Psoas muscle (tissue), 7 donors: ENCODE measurements at regions not wholly inside any gene's neighbourhood (a gene's known extent, or its start where the extent isn't known, plus 50 kb on each side); places are given as distances from the start of the nearest gene placed in this dataset.

Experiments used
- ATAC-seq, 4 donors: fragments of 200-7000 bp; cut with Tn5 transposase; one replicate each; pipeline ENCODE4 v1.9.1; 2020; ENCODE audit warnings: moderate library complexity in 3 of 4, mild to moderate bottlenecking in 2 of 4
- DNase-seq, 2 donors: peaks; one replicate each; pipeline ENCODE4 v3.0.0-alpha.2; 2020
- H3K27ac ChIP-seq: fragments of 200-600 bp; one replicate; pipeline ENCODE4 v1.8.0; 2022
- H3K27me3 ChIP-seq, 3 donors: fragments of 200-600 bp in 1 of 3; one replicate each; pipeline versions ENCODE4 v1.6.1 to v1.8.0; 2013 to 2022; ENCODE audit warnings: low read length in 2 of 3, mild to moderate bottlenecking in 2 of 3, moderate library complexity in 1 of 3; ENCODE audit not compliant: insufficient read depth in 3 of 3
- H3K36me3 ChIP-seq, 2 donors: fragments of 200-600 bp in 1 of 2; one replicate each; pipeline versions ENCODE4 v1.6.1 to v1.8.0; 2013 to 2022; ENCODE audit warnings: low read depth in 1 of 2, mild to moderate bottlenecking in 1 of 2, moderate library complexity in 1 of 2; ENCODE audit not compliant: insufficient read depth in 1 of 2
- H3K4me1 ChIP-seq: fragments of 200-600 bp; one replicate; pipeline ENCODE4 v1.8.0; 2022
- H3K4me3 ChIP-seq: fragments of 200-600 bp; one replicate; pipeline ENCODE4 v1.8.0; 2022; ENCODE audit warnings: mild to moderate bottlenecking
- H3K9me3 ChIP-seq: fragments of 200-600 bp; one replicate; pipeline ENCODE4 v1.8.0; 2022
- WGBS, 3 donors: extraction: QIAGEN DNeasy Blood & Tissue Kit; methylation state at CpG; one replicate each; pipeline versions ENCODE4 v1.1.6 to v1.1.7; 2013; 5-methylcytosine and 5-hydroxymethylcytosine counted together
- intact Hi-C, 2 donors: fragments of 100-400 bp; cut with DNase I; formaldehyde crosslinking; loops; one replicate each; pipeline versions ENCODE4 v1.11.0 to v1.14.2; 2022
- TF ChIP-seq, protein P1 (sequence below): fragments of 200-600 bp; IDR thresholded peaks from one replicate; pipeline ENCODE4 v1.8.0; 2022; ENCODE audit warnings: antibody characterized with exemption
- donor health status: healthy with polysubstance abuse.
- donor health status: DM: no; HTN: no; CAD: no; lungs with moderate emphysema.
- donor health status: Bipolar disorder and iron deficiency.
- donor health status: healthy.
- donor health status: DM: yes; HTN: yes; CAD: no.
- donor health status: DM: no; HTN: no; CAD: no.
- donor health status: DM: yes; HTN: yes; CAD: no.

DNA sequence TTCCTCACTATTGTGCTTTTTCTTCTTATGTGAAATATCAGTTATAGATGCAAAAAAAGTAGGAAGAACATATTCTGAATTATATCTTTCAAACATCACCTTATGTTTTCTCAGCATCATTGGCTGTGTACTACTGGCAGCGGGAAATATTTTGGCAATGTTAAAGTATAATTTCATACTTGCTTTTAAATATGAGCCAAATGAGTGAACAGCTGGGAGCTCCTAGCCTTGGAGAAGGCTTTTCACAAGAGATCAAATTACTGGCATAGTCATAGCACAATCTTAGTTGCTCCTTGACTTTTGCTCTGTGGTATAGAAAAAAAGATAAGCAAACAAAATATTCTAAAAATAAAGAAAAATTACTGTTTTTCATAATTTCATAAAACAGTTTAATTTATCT is 1575.8 kb upstream of the PABPC4L start:
- ATAC-seq, result peak in 3 of 4 donors; percentile 32 to 47 (median 40)
- 22 to 26% (median 25%) methylated on average over 1 of the region's 1 CpG for WGBS, 3 donors

GRCh38 chr4:135775909-135776308 is 1574.3 kb upstream of the PABPC4L start:
- peaks cover 6% of the 10 kb centered on the region for H3K9me3 ChIP-seq
- H3K36me3 ChIP-seq, result no peaks in the 10 kb centered on the region
- H3K27me3 ChIP-seq, result no peaks in the 10 kb centered on the region
- H3K27ac ChIP-seq, result no peak overlapping the region
- no peak overlapping the region for H3K4me3 ChIP-seq
- TF ChIP-seq, protein P1, sequence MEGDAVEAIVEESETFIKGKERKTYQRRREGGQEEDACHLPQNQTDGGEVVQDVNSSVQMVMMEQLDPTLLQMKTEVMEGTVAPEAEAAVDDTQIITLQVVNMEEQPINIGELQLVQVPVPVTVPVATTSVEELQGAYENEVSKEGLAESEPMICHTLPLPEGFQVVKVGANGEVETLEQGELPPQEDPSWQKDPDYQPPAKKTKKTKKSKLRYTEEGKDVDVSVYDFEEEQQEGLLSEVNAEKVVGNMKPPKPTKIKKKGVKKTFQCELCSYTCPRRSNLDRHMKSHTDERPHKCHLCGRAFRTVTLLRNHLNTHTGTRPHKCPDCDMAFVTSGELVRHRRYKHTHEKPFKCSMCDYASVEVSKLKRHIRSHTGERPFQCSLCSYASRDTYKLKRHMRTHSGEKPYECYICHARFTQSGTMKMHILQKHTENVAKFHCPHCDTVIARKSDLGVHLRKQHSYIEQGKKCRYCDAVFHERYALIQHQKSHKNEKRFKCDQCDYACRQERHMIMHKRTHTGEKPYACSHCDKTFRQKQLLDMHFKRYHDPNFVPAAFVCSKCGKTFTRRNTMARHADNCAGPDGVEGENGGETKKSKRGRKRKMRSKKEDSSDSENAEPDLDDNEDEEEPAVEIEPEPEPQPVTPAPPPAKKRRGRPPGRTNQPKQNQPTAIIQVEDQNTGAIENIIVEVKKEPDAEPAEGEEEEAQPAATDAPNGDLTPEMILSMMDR, result no peak
- intact Hi-C loops, result no loop called here
- no peak for DNase-seq
- ATAC-seq, result no peak
- H3K4me1 ChIP-seq, result no peaks in the 10 kb centered on the region
- 91 to 97% (median 95%) methylated on average over 1 of the region's 1 CpG for WGBS, 3 donors

More for the DNA sequence above, 1575.8 kb upstream of the PABPC4L start:
- Histone ChIP-seq H3K27ac (no peak overlapping the region), H3K9me3 (peaks cover 6% of the 10 kb centered on the region), H3K36me3 (no peaks in the 10 kb centered on the region), H3K4me1 (no peaks in the 10 kb centered on the region), H3K27me3 (no peaks in the 10 kb centered on the region), H3K4me3 (no peak overlapping the region)
- TF ChIP-seq, protein P1, result no peak
- DNase-seq, result no peak
- intact Hi-C loops, result no loop called here

DNA sequence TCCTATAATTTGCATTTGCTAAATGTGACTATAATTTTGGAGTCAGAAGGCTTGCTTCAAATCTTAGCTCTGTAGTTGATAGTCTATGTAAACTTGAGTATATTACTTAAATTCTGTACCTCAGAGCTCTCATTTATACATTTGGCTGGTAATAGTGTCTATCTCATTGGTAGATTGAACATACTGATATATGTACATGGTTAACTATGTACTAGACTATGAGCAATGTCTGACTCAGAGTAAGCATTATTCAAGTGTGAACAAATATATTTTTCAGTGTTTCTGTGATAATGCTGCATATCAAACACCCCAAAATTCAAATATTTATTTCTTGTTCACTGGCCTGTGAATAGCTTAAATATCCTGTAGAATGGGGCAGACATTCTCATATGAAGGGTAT is 1568.9 kb upstream of the PABPC4L start:
- Histone ChIP-seq H3K27me3 (no peaks in the 10 kb centered on the region), H3K36me3 (no peaks in the 10 kb centered on the region), H3K4me3 (no peak overlapping the region), H3K9me3 (peaks cover 6% of the 10 kb centered on the region), H3K27ac (no peak overlapping the region), H3K4me1 (no peaks in the 10 kb centered on the region)
- TF ChIP-seq, protein P1, result no peak
- intact Hi-C loops, result no loop called here
- ATAC-seq (no peak), DNase-seq (no peak)

DNA sequence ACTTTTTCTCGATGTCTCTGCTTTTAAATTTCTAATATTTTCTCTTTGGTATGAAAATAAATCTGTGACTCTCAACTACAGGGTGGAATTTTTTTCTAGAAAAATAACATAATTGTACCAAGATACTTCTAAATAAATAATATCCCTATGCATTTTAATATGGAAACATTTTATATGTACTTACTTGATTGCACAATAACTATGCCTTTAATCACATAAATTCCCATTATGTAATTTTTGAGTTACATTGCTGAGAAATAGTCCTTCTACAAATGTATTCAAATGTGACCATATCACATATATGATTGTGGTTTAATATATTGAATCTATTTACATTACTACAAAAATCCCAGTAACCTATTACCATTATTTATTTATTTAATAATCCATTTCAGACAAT is 1543.3 kb upstream of the PABPC4L start:
- 80 to 97% (median 90%) methylated on average over 1 of the region's 1 CpG for WGBS, 3 donors
- Histone ChIP-seq H3K27ac (no peak overlapping the region), H3K4me1 (no peaks in the 10 kb centered on the region), H3K27me3 (no peaks in the 10 kb centered on the region), H3K4me3 (no peak overlapping the region), H3K36me3 (no peaks in the 10 kb centered on the region), H3K9me3 (peaks cover 5% of the 10 kb centered on the region)
- no peak for ATAC-seq
- no peak for DNase-seq
- intact Hi-C loops, result no loop called here
- TF ChIP-seq, protein P1, result no peak

DNA sequence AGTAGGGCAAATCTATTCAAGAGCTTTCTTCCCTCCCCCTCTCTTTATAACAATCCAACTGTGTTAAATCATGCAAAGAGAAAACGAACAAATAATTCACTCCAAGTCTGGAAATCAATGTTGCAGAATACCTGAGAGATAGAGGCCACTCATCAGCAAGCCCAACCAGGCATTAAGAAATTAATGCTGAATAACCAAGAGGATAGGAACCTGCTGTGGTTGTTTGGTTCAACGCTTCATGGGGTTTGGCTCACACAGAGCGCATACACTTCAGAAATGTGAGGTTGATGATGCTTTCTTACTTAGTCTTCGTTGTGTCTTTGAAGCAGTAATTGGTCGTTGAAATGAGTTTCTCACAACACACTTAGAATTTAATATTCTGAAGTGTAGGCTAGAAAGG is 1540.0 kb upstream of the PABPC4L start:
- ATAC-seq (no peak), DNase-seq (no peak)
- Histone ChIP-seq H3K27me3 (no peaks in the 10 kb centered on the region), H3K36me3 (no peaks in the 10 kb centered on the region), H3K9me3 (peaks cover 4% of the 10 kb centered on the region), H3K4me1 (no peaks in the 10 kb centered on the region), H3K27ac (no peak overlapping the region), H3K4me3 (no peak overlapping the region)
- intact Hi-C loops, result no loop called here
- TF ChIP-seq, protein P1, result no peak
- 41 to 51% (median 45%) methylated on average over 5 of the region's 5 CpGs for WGBS, 3 donors
